Ishikawa (cell line): ENCODE measurements at regions not wholly inside any gene's neighbourhood (a gene's known extent, or its start where the extent isn't known, plus 50 kb on each side); places are given as distances from the start of the nearest gene placed in this dataset.

Experiments
- MAX ChIP-seq: IDR thresholded peaks from 2 replicates; pipeline ENCODE4 v1.6.1; 2012
- TAF1 ChIP-seq: IDR thresholded peaks from 2 replicates; pipeline ENCODE4 v1.6.1; 2012; ENCODE audit warnings: low read depth, mild to moderate bottlenecking
- ZBTB7A ChIP-seq: IDR thresholded peaks from 2 replicates; pipeline ENCODE4 v1.6.1; 2012; ENCODE audit warnings: low read depth

GRCh38 chr7:115475206-115475605, 553.3 kb downstream of the MDFIC start:
- TF ChIP-seq MAX (no peak), TAF1 (no peak), ZBTB7A (no peak)
